ENCODE measurements at regions not wholly inside any gene's neighbourhood (a gene's known extent, or its start where the extent isn't known, plus 50 kb on each side); places are given as distances from the start of the nearest gene placed in this dataset.

GRCh38 chr11:36791957-36792356 lies 193.9 kb upstream of the RAG2 start:
- Mint-ChIP-seq H3K27ac (ENCODE audit: unreplicated experiment) (no peak overlapping the region), H3K9me3 (ENCODE audit: low read depth) (no peaks in the 10 kb centered on the region), H3K27me3 (ENCODE audit: low read depth) (peaks cover 19% of the 10 kb centered on the region), H3K4me1 (ENCODE audit: low read depth) (no peaks in the 10 kb centered on the region), H3K36me3 (ENCODE audit: low read depth) (no peaks in the 10 kb centered on the region), H3K4me3 (ENCODE audit: unreplicated experiment) (no peak overlapping the region)
- TF ChIP-seq CTCF (IDR thresholded peaks at IDR 0.05) = no peak
- DNase-seq (ENCODE audit: low spot score) = no peak

GRCh38 chr11:36790526-36790925 lies 192.5 kb upstream of the RAG2 start:
- TF ChIP-seq CTCF (IDR thresholded peaks at IDR 0.05) = no peak
- no peak for DNase-seq (ENCODE audit: low spot score)
- Mint-ChIP-seq H3K9me3 (ENCODE audit: low read depth) (no peaks in the 10 kb centered on the region), H3K4me3 (ENCODE audit: unreplicated experiment) (no peak overlapping the region), H3K4me1 (ENCODE audit: low read depth) (no peaks in the 10 kb centered on the region), H3K27ac (ENCODE audit: unreplicated experiment) (no peak overlapping the region), H3K27me3 (ENCODE audit: low read depth) (peaks cover 21% of the 10 kb centered on the region), H3K36me3 (ENCODE audit: low read depth) (no peaks in the 10 kb centered on the region)

- Mint-ChIP-seq H3K27me3 (ENCODE audit: low read depth) (peaks cover 38% of the 10 kb centered on the region), H3K4me1 (ENCODE audit: low read depth) (no peaks in the 10 kb centered on the region), H3K36me3 (ENCODE audit: low read depth) (no peaks in the 10 kb centered on the region), H3K4me3 (ENCODE audit: unreplicated experiment) (no peak overlapping the region), H3K27ac (ENCODE audit: unreplicated experiment) (no peak overlapping the region), H3K9me3 (ENCODE audit: low read depth) (no peaks in the 10 kb centered on the region)
- no peak for TF ChIP-seq CTCF (IDR thresholded peaks at IDR 0.05)
- no peak for DNase-seq (ENCODE audit: low spot score)
Measured at GRCh38 chr11:36783808-36784207, 185.8 kb upstream of the RAG2 start.

GRCh38 chr11:36779791-36780190 lies 181.8 kb upstream of the RAG2 start:
- no peaks in the 10 kb centered on the region for H3K4me1 Mint-ChIP-seq (ENCODE audit: low read depth)
- no peak for DNase-seq (ENCODE audit: low spot score)
- no peak overlapping the region for H3K27ac Mint-ChIP-seq (ENCODE audit: unreplicated experiment)
- no peaks in the 10 kb centered on the region for H3K36me3 Mint-ChIP-seq (ENCODE audit: low read depth)
- peaks cover 35% of the 10 kb centered on the region for H3K27me3 Mint-ChIP-seq (ENCODE audit: low read depth)
- no peaks in the 10 kb centered on the region for H3K9me3 Mint-ChIP-seq (ENCODE audit: low read depth)
- no peak for TF ChIP-seq CTCF (IDR thresholded peaks at IDR 0.05)
- no peak overlapping the region for H3K4me3 Mint-ChIP-seq (ENCODE audit: unreplicated experiment)

- no peak for DNase-seq (ENCODE audit: low spot score)
Measured at GRCh38 chr11:36777311-36777710, 179.3 kb upstream of the RAG2 start.

More at GRCh38 chr11:36777311-36777710, 179.3 kb upstream of the RAG2 start:
- no peaks in the 10 kb centered on the region for H3K9me3 Mint-ChIP-seq (ENCODE audit: low read depth)
- H3K4me3 Mint-ChIP-seq (ENCODE audit: unreplicated experiment) = no peak overlapping the region
- peaks cover 27% of the 10 kb centered on the region for H3K27me3 Mint-ChIP-seq (ENCODE audit: low read depth)
- no peak for TF ChIP-seq CTCF (IDR thresholded peaks at IDR 0.05)
- no peak overlapping the region for H3K27ac Mint-ChIP-seq (ENCODE audit: unreplicated experiment)
- no peaks in the 10 kb centered on the region for H3K36me3 Mint-ChIP-seq (ENCODE audit: low read depth)
- no peaks in the 10 kb centered on the region for H3K4me1 Mint-ChIP-seq (ENCODE audit: low read depth)

All from chondrocyte (in vitro differentiated cells).